Skeletal muscle tissue (tissue), 3 donors: ENCODE measurements at regions not wholly inside any gene's neighbourhood (a gene's known extent, or its start where the extent isn't known, plus 50 kb on each side); places are given as distances from the start of the nearest gene placed in this dataset.

Experiments used
- H3K27ac ChIP-seq: one replicate; pipeline ENCODE4 v1.7.0; 2013; ENCODE audit warnings: mild to moderate bottlenecking, low read depth, low read length, inconsistent platforms
- H3K27me3 ChIP-seq, 3 donors: one replicate each; pipeline ENCODE4 v1.7.0; 2013; ENCODE audit warnings: low read length in 3 of 3; ENCODE audit not compliant: control insufficient read depth in 3 of 3, insufficient read depth in 3 of 3
- H3K36me3 ChIP-seq, 3 donors: one replicate each; pipeline ENCODE4 v1.7.0; 2013; ENCODE audit warnings: low read length in 3 of 3; ENCODE audit not compliant: control insufficient read depth in 3 of 3, insufficient read depth in 3 of 3
- H3K4me1 ChIP-seq, 3 donors: one replicate each; pipeline ENCODE4 v1.7.0; 2013; ENCODE audit warnings: low read length in 3 of 3, mild to moderate bottlenecking in 3 of 3; ENCODE audit not compliant: control insufficient read depth in 3 of 3, insufficient read depth in 3 of 3
- H3K4me3 ChIP-seq, 3 donors: one replicate each; pipeline ENCODE4 v1.7.0; 2013; ENCODE audit warnings: low read length in 3 of 3
- H3K9ac ChIP-seq, 3 donors: one replicate each; pipeline ENCODE4 v1.7.0; 2013; ENCODE audit warnings: low read length in 3 of 3, mild to moderate bottlenecking in 3 of 3, moderate library complexity in 2 of 3, low read depth in 1 of 3
- H3K9me3 ChIP-seq, 3 donors: one replicate each; pipeline ENCODE4 v1.7.0; 2013; ENCODE audit warnings: low read length in 3 of 3; ENCODE audit not compliant: control insufficient read depth in 3 of 3
- donor health status: Osteomylitis.

- Histone ChIP-seq H3K27me3 (no peaks in the 10 kb centered on the region), H3K9ac (no peak overlapping the region), H3K27ac (no peak overlapping the region), H3K4me1 (no peaks in the 10 kb centered on the region), H3K36me3 (no peaks in the 10 kb centered on the region), H3K4me3 (no peak overlapping the region), H3K9me3 (no peaks in the 10 kb centered on the region)
Measured at GRCh38 chr13:90414691-90415596, 932.5 kb upstream of the MIR17HG start.

- Histone ChIP-seq H3K36me3 (no peaks in the 10 kb centered on the region), H3K4me3 (no peak overlapping the region), H3K27me3 (no peaks in the 10 kb centered on the region), H3K27ac (no peak overlapping the region), H3K9ac (no peak overlapping the region), H3K9me3 (no peaks in the 10 kb centered on the region), H3K4me1 (no peaks in the 10 kb centered on the region)
Measured at GRCh38 chr13:90415902-90416301, 931.6 kb upstream of the MIR17HG start.

- Histone ChIP-seq H3K9ac (no peak overlapping the region), H3K27ac (no peak overlapping the region), H3K4me1 (no peaks in the 10 kb centered on the region), H3K27me3 (no peaks in the 10 kb centered on the region), H3K4me3 (no peak overlapping the region), H3K36me3 (no peaks in the 10 kb centered on the region), H3K9me3 (no peaks in the 10 kb centered on the region)
Measured at GRCh38 chr13:90416519-90416918, 931.0 kb upstream of the MIR17HG start.

- Histone ChIP-seq H3K36me3 (no peaks in the 10 kb centered on the region), H3K4me3 (no peak overlapping the region), H3K9ac (no peak overlapping the region), H3K27ac (no peak overlapping the region), H3K4me1 (no peaks in the 10 kb centered on the region), H3K27me3 (no peaks in the 10 kb centered on the region), H3K9me3 (no peaks in the 10 kb centered on the region)
Measured at GRCh38 chr13:90416938-90417337, 930.5 kb upstream of the MIR17HG start.

- H3K36me3 ChIP-seq = no peaks in the 10 kb centered on the region
Measured at GRCh38 chr13:90420683-90421082, 926.8 kb upstream of the MIR17HG start.

GRCh38 chr13:90427322-90428272, 919.9 kb upstream of the MIR17HG start:
- Histone ChIP-seq H3K36me3 (no peaks in the 10 kb centered on the region), H3K9me3 (no peaks in the 10 kb centered on the region), H3K27me3 (no peaks in the 10 kb centered on the region), H3K9ac (no peak overlapping the region), H3K4me3 (no peak overlapping the region), H3K4me1 (no peaks in the 10 kb centered on the region), H3K27ac (no peak overlapping the region)

More at GRCh38 chr13:90420683-90421082, 926.8 kb upstream of the MIR17HG start:
- no peak overlapping the region for H3K9ac ChIP-seq
- no peaks in the 10 kb centered on the region for H3K27me3 ChIP-seq
- no peak overlapping the region for H3K27ac ChIP-seq
- no peaks in the 10 kb centered on the region for H3K9me3 ChIP-seq
- no peaks in the 10 kb centered on the region for H3K4me1 ChIP-seq
- no peak overlapping the region for H3K4me3 ChIP-seq

GRCh38 chr13:90428522-90429210, 918.8 kb upstream of the MIR17HG start:
- no peak overlapping the region for H3K4me3 ChIP-seq

GRCh38 chr13:90430127-90430526, 917.4 kb upstream of the MIR17HG start:
- no peaks in the 10 kb centered on the region for H3K36me3 ChIP-seq
- H3K9me3 ChIP-seq = no peaks in the 10 kb centered on the region
- no peak overlapping the region for H3K4me3 ChIP-seq
- no peaks in the 10 kb centered on the region for H3K27me3 ChIP-seq
- H3K9ac ChIP-seq = no peak overlapping the region
- no peaks in the 10 kb centered on the region for H3K4me1 ChIP-seq
- H3K27ac ChIP-seq = no peak overlapping the region

More at GRCh38 chr13:90428522-90429210, 918.8 kb upstream of the MIR17HG start:
- no peaks in the 10 kb centered on the region for H3K4me1 ChIP-seq
- H3K27me3 ChIP-seq = no peaks in the 10 kb centered on the region
- no peaks in the 10 kb centered on the region for H3K36me3 ChIP-seq
- no peak overlapping the region for H3K27ac ChIP-seq
- H3K9ac ChIP-seq = no peak overlapping the region
- H3K9me3 ChIP-seq = no peaks in the 10 kb centered on the region

- Histone ChIP-seq H3K27ac (no peak overlapping the region), H3K9ac (no peak overlapping the region), H3K4me1 (no peaks in the 10 kb centered on the region), H3K4me3 (no peak overlapping the region), H3K27me3 (no peaks in the 10 kb centered on the region), H3K9me3 (no peaks in the 10 kb centered on the region), H3K36me3 (no peaks in the 10 kb centered on the region)
Measured at GRCh38 chr13:90436697-90437096, 910.8 kb upstream of the MIR17HG start.
